ENCODE measurements at regions not wholly inside any gene's neighbourhood (a gene's known extent, or its start where the extent isn't known, plus 50 kb on each side); places are given as distances from the start of the nearest gene placed in this dataset.

- H3K36me3 ChIP-seq (ENCODE audit: control insufficient read depth, low read length): no peaks in the 10 kb centered on the region
- no peak overlapping the region for H3K27ac ChIP-seq (ENCODE audit: low read depth, low read length)
- H3K79me2 ChIP-seq (ENCODE audit: control insufficient read depth, low read length): no peaks in the 10 kb centered on the region
- H3F3A ChIP-seq (ENCODE audit: control insufficient read depth, insufficient read depth): no peaks in the 10 kb centered on the region
- no peaks in the 10 kb centered on the region for H4K20me1 ChIP-seq (ENCODE audit: control insufficient read depth, insufficient read depth, low read depth, low read length)
- no peaks in the 10 kb centered on the region for H3K4me1 ChIP-seq (ENCODE audit: control insufficient read depth, low read length)
- H3K9me2 ChIP-seq (replicated peaks; ENCODE audit: control insufficient read depth, low read length): no peaks in the 10 kb centered on the region
- H3K4me2 ChIP-seq (ENCODE audit: low read length): no peak overlapping the region
- no peaks in the 10 kb centered on the region for H3K9me3 ChIP-seq (ENCODE audit: control insufficient read depth, insufficient read depth, low read length)
- H3K27me3 ChIP-seq (ENCODE audit: control insufficient read depth, low read length): no peaks in the 10 kb centered on the region
- no peak overlapping the region for H3K4me3 ChIP-seq (ENCODE audit: low read length)
- TF ChIP-seq, protein P1, sequence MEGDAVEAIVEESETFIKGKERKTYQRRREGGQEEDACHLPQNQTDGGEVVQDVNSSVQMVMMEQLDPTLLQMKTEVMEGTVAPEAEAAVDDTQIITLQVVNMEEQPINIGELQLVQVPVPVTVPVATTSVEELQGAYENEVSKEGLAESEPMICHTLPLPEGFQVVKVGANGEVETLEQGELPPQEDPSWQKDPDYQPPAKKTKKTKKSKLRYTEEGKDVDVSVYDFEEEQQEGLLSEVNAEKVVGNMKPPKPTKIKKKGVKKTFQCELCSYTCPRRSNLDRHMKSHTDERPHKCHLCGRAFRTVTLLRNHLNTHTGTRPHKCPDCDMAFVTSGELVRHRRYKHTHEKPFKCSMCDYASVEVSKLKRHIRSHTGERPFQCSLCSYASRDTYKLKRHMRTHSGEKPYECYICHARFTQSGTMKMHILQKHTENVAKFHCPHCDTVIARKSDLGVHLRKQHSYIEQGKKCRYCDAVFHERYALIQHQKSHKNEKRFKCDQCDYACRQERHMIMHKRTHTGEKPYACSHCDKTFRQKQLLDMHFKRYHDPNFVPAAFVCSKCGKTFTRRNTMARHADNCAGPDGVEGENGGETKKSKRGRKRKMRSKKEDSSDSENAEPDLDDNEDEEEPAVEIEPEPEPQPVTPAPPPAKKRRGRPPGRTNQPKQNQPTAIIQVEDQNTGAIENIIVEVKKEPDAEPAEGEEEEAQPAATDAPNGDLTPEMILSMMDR (IDR thresholded peaks at IDR 0.05; ENCODE audit: low read depth, low read length, poor library complexity, severe bottlenecking): no peak
- TF ChIP-seq EZH2phosphoT487 (IDR thresholded peaks at IDR 0.05; ENCODE audit: borderline replicate concordance, low read length): no peak
Observed at GRCh38 chr17:53607475-53607874, 215.3 kb upstream of the KIF2B start.

DNA sequence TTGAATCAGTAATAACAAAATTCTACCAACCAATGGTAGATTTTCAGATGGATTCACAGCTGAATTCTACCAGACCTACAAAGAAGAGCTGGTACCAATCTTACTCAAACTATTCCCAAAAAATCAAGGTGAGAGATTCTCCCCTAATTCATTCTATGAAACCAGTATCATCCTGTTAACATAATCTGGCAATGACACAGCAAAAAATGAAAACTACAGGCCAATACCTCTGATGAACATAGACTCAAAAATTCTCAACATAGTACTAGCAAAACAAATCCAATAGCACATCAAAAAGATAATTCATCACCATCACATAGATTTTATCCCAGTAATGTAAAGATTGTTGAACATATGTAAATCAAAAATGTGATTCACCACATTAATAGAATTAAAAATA, 234.4 kb upstream of the KIF2B start:
- no peak overlapping the region for H3K27ac ChIP-seq (ENCODE audit: low read depth, low read length)
- no peak for TF ChIP-seq EZH2phosphoT487 (IDR thresholded peaks at IDR 0.05; ENCODE audit: borderline replicate concordance, low read length)
- H3K9me3 ChIP-seq (ENCODE audit: control insufficient read depth, insufficient read depth, low read length): no peaks in the 10 kb centered on the region
- no peaks in the 10 kb centered on the region for H4K20me1 ChIP-seq (ENCODE audit: control insufficient read depth, insufficient read depth, low read depth, low read length)
- no peaks in the 10 kb centered on the region for H3K27me3 ChIP-seq (ENCODE audit: control insufficient read depth, low read length)
- no peaks in the 10 kb centered on the region for H3K36me3 ChIP-seq (ENCODE audit: control insufficient read depth, low read length)
- no peak overlapping the region for H3K4me2 ChIP-seq (ENCODE audit: low read length)
- H3K9me2 ChIP-seq (replicated peaks; ENCODE audit: control insufficient read depth, low read length): no peaks in the 10 kb centered on the region
- H3K4me3 ChIP-seq (ENCODE audit: low read length): no peak overlapping the region
- no peaks in the 10 kb centered on the region for H3K79me2 ChIP-seq (ENCODE audit: control insufficient read depth, low read length)
- no peaks in the 10 kb centered on the region for H3K4me1 ChIP-seq (ENCODE audit: control insufficient read depth, low read length)
- H3F3A ChIP-seq (ENCODE audit: control insufficient read depth, insufficient read depth): no peaks in the 10 kb centered on the region

DNA sequence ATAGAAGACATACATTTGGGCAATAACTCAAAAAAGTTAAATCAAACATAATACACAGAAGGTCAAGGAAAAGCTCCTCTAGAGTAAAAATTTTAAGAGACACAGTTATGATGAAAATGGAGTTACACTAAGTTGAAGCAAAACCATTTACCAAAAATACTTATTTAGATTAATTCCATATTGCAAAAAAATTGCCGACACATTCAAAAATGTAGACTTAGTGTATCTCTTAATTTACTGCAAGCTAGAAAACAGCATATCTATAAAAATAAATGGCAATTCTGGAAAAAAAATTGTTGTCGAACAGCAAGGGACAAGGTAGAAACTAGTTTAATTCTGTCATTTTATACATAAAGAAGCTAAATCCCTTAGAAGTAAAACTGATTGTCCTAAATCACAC, 248.7 kb upstream of the KIF2B start:
- no peaks in the 10 kb centered on the region for H4K20me1 ChIP-seq (ENCODE audit: control insufficient read depth, insufficient read depth, low read depth, low read length)
- H3K27ac ChIP-seq (ENCODE audit: low read depth, low read length): no peak overlapping the region
- no peaks in the 10 kb centered on the region for H3K36me3 ChIP-seq (ENCODE audit: control insufficient read depth, low read length)
- H3K4me1 ChIP-seq (ENCODE audit: control insufficient read depth, low read length): no peaks in the 10 kb centered on the region
- H3K79me2 ChIP-seq (ENCODE audit: control insufficient read depth, low read length): no peaks in the 10 kb centered on the region
- TF ChIP-seq EZH2phosphoT487 (IDR thresholded peaks at IDR 0.05; ENCODE audit: borderline replicate concordance, low read length): no peak
- TF ChIP-seq, protein P1 (IDR thresholded peaks at IDR 0.05; ENCODE audit: low read depth, low read length, poor library complexity, severe bottlenecking): no peak
- no peaks in the 10 kb centered on the region for H3F3A ChIP-seq (ENCODE audit: control insufficient read depth, insufficient read depth)
- H3K4me2 ChIP-seq (ENCODE audit: low read length): no peak overlapping the region
- H3K9me3 ChIP-seq (ENCODE audit: control insufficient read depth, insufficient read depth, low read length): no peaks in the 10 kb centered on the region
- H3K4me3 ChIP-seq (ENCODE audit: low read length): no peak overlapping the region
- H3K9me2 ChIP-seq (replicated peaks; ENCODE audit: control insufficient read depth, low read length): no peaks in the 10 kb centered on the region
- H3K27me3 ChIP-seq (ENCODE audit: control insufficient read depth, low read length): no peaks in the 10 kb centered on the region

DNA sequence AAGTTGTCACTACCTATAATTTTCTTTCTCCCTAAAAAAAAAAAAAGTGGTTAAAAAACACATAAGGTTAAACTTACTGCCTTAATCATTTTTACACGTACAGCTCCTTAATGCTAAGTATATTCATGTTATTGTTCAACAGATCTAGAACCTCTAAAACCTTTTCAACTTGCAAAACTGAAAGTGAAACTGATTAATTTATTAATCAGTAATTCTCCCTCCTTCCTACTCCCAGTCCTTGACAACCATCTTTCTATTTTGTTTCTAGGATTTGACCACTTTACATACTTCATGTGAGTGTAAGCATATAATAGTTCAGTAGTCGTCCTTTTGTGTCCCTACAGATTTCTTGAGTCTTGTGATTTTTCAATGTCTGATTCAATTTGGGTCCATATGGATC, 251.4 kb upstream of the KIF2B start:
- Histone ChIP-seq H4K20me1 (ENCODE audit: control insufficient read depth, insufficient read depth, low read depth, low read length) (no peaks in the 10 kb centered on the region), H3K9me2 (replicated peaks; ENCODE audit: control insufficient read depth, low read length) (no peaks in the 10 kb centered on the region), H3F3A (ENCODE audit: control insufficient read depth, insufficient read depth) (no peaks in the 10 kb centered on the region), H3K4me2 (ENCODE audit: low read length) (no peak overlapping the region), H3K4me3 (ENCODE audit: low read length) (no peak overlapping the region), H3K9me3 (ENCODE audit: control insufficient read depth, insufficient read depth, low read length) (no peaks in the 10 kb centered on the region), H3K27me3 (ENCODE audit: control insufficient read depth, low read length) (no peaks in the 10 kb centered on the region), H3K79me2 (ENCODE audit: control insufficient read depth, low read length) (no peaks in the 10 kb centered on the region), H3K27ac (ENCODE audit: low read depth, low read length) (no peak overlapping the region), H3K36me3 (ENCODE audit: control insufficient read depth, low read length) (no peaks in the 10 kb centered on the region), H3K4me1 (ENCODE audit: control insufficient read depth, low read length) (no peaks in the 10 kb centered on the region)
- no peak for TF ChIP-seq EZH2phosphoT487 (IDR thresholded peaks at IDR 0.05; ENCODE audit: borderline replicate concordance, low read length)
- TF ChIP-seq, protein P1 (IDR thresholded peaks at IDR 0.05; ENCODE audit: low read depth, low read length, poor library complexity, severe bottlenecking): no peak
